Small intestine (tissue), 7 donors: ENCODE measurements at regions not wholly inside any gene's neighbourhood (a gene's known extent, or its start where the extent isn't known, plus 50 kb on each side); places are given as distances from the start of the nearest gene placed in this dataset.

Experiments
- DNase-seq, 2 donors: peaks; one replicate each; pipeline versions ENCODE4 v3.0.0 to v3.0.0-alpha.2; 2013
- FAIRE-seq: peaks from 2 replicates; lab custom pipeline; 2012; peaks lifted over from hg19 to GRCh38; lab: Jason Lieb, UNC
- H3K27ac ChIP-seq, 3 donors: one replicate each; pipeline ENCODE4 v1.5.1; 2013; ENCODE audit warnings: low read length in 2 of 3, mild to moderate bottlenecking in 2 of 3, control low read depth in 1 of 3, inconsistent platforms in 1 of 3, low read depth in 1 of 3, moderate library complexity in 1 of 3
- H3K27me3 ChIP-seq, 3 donors: one replicate each; pipeline ENCODE4 v1.6.1; 2013; ENCODE audit warnings: low read length in 3 of 3, inconsistent platforms in 1 of 3; ENCODE audit not compliant: control insufficient read depth in 3 of 3, insufficient read depth in 3 of 3
- H3K36me3 ChIP-seq, 3 donors: one replicate each; pipeline ENCODE4 v1.6.1; 2013; ENCODE audit warnings: low read length in 3 of 3, inconsistent platforms in 1 of 3, low read depth in 1 of 3, mild to moderate bottlenecking in 1 of 3, moderate library complexity in 1 of 3; ENCODE audit not compliant: control insufficient read depth in 3 of 3, insufficient read depth in 2 of 3
- H3K4me1 ChIP-seq, 3 donors: one replicate each; pipeline ENCODE4 v1.6.1; 2013; ENCODE audit warnings: low read length in 2 of 3, inconsistent platforms in 1 of 3, low read depth in 1 of 3, mild to moderate bottlenecking in 1 of 3, moderate library complexity in 1 of 3; ENCODE audit not compliant: control insufficient read depth in 3 of 3, insufficient read depth in 2 of 3
- H3K4me3 ChIP-seq, 3 donors: one replicate each; pipeline ENCODE4 v1.5.1; 2013; ENCODE audit warnings: low read length in 3 of 3, control low read depth in 1 of 3, inconsistent platforms in 1 of 3, low read depth in 1 of 3, mild to moderate bottlenecking in 1 of 3, moderate library complexity in 1 of 3
- H3K9me3 ChIP-seq, 2 donors: one replicate each; pipeline ENCODE4 v1.6.1; 2013; ENCODE audit warnings: low read depth in 1 of 2, low read length in 1 of 2; ENCODE audit not compliant: control insufficient read depth in 2 of 2, insufficient read depth in 1 of 2
- WGBS, 3 donors: extraction: QIAGEN DNeasy Blood & Tissue Kit; methylation state at CpG; one replicate each; pipeline ENCODE4 v1.1.7; 2013; 5-methylcytosine and 5-hydroxymethylcytosine counted together
- donor health status: healthy with polysubstance abuse.
- donor health status: control.
- donor health status: control.
- donor health status: Bipolar disorder and iron deficiency.
- donor health status: healthy.

- peaks cover 0 to 3% (median 0%) of the 10 kb centered on the region in 3 donors for H3K4me1 ChIP-seq
- peak; percentile 12 to 27 for DNase-seq
- H3K27ac ChIP-seq, result no peak overlapping the region
- no peaks in the 10 kb centered on the region for H3K9me3 ChIP-seq
- H3K36me3 ChIP-seq, result no peaks in the 10 kb centered on the region
- H3K4me3 ChIP-seq, result no peak overlapping the region
- no peak for FAIRE-seq
- no peaks in the 10 kb centered on the region for H3K27me3 ChIP-seq
- WGBS, 3 donors, result 26 to 44% (median 29%) methylated on average over 9 of the region's 9 CpGs
These were observed 839.4 kb downstream of the MAFB start for GRCh38 chr20:39849664-39850063.

GRCh38 chr20:39849171-39849570 lies 839.9 kb downstream of the MAFB start:
- FAIRE-seq (no peak), DNase-seq (no peak)
- H3K4me3 ChIP-seq, result no peak overlapping the region
- H3K9me3 ChIP-seq, result no peaks in the 10 kb centered on the region
- H3K27ac ChIP-seq, result no peak overlapping the region
- H3K36me3 ChIP-seq, result no peaks in the 10 kb centered on the region
- H3K4me1 ChIP-seq, result peaks cover 0 to 3% (median 0%) of the 10 kb centered on the region in 3 donors
- no peaks in the 10 kb centered on the region for H3K27me3 ChIP-seq
- 79 to 90% (median 86%) methylated on average over 5 of the region's 5 CpGs for WGBS, 3 donors

GRCh38 chr20:39839399-39840119 lies 849.5 kb downstream of the MAFB start:
- FAIRE-seq, result no peak
- WGBS, 3 donors, result 49 to 75% (median 52%) methylated on average over 9 of the region's 9 CpGs
- Histone ChIP-seq H3K27ac (no peak overlapping the region), H3K4me1 (no peaks in the 10 kb centered on the region), H3K36me3 (no peaks in the 10 kb centered on the region), H3K9me3 (no peaks in the 10 kb centered on the region), H3K4me3 (no peak overlapping the region), H3K27me3 (no peaks in the 10 kb centered on the region)
- no peak for DNase-seq

- Histone ChIP-seq H3K36me3 (no peaks in the 10 kb centered on the region), H3K27me3 (no peaks in the 10 kb centered on the region), H3K4me3 (no peak overlapping the region), H3K4me1 (no peaks in the 10 kb centered on the region), H3K9me3 (no peaks in the 10 kb centered on the region), H3K27ac (no peak overlapping the region)
- DNase-seq, result no peak
- 76 to 84% (median 84%) methylated on average over 3 of the region's 3 CpGs for WGBS, 3 donors
- FAIRE-seq, result no peak
These were observed 851.5 kb downstream of the MAFB start for GRCh38 chr20:39837561-39837960.

- FAIRE-seq (no peak), DNase-seq (no peak)
- WGBS, 3 donors, result 54 to 83% (median 76%) methylated on average over 7 of the region's 7 CpGs
- no peaks in the 10 kb centered on the region for H3K4me1 ChIP-seq
- no peak overlapping the region for H3K4me3 ChIP-seq
- no peaks in the 10 kb centered on the region for H3K36me3 ChIP-seq
- no peak overlapping the region for H3K27ac ChIP-seq
- H3K27me3 ChIP-seq, result no peaks in the 10 kb centered on the region
- no peaks in the 10 kb centered on the region for H3K9me3 ChIP-seq
These were observed 853.8 kb downstream of the MAFB start for GRCh38 chr20:39835130-39835842.

GRCh38 chr20:39830903-39831302 lies 858.1 kb downstream of the MAFB start:
- 94 to 97% (median 94%) methylated on average over 2 of the region's 2 CpGs for WGBS, 3 donors

GRCh38 chr20:39829661-39830060 lies 859.4 kb downstream of the MAFB start:
- H3K27me3 ChIP-seq, result no peaks in the 10 kb centered on the region
- no peaks in the 10 kb centered on the region for H3K36me3 ChIP-seq
- no peak for FAIRE-seq
- no peak for DNase-seq
- no peaks in the 10 kb centered on the region for H3K4me1 ChIP-seq
- WGBS, 3 donors, result 36 to 63% (median 57%) methylated on average over 3 of the region's 3 CpGs
- H3K9me3 ChIP-seq, result no peaks in the 10 kb centered on the region
- no peak overlapping the region for H3K4me3 ChIP-seq
- H3K27ac ChIP-seq, result no peak overlapping the region

More at GRCh38 chr20:39830903-39831302, 858.1 kb downstream of the MAFB start:
- H3K4me1 ChIP-seq, result no peaks in the 10 kb centered on the region
- no peaks in the 10 kb centered on the region for H3K36me3 ChIP-seq
- no peak overlapping the region for H3K27ac ChIP-seq
- H3K27me3 ChIP-seq, result no peaks in the 10 kb centered on the region
- no peaks in the 10 kb centered on the region for H3K9me3 ChIP-seq
- H3K4me3 ChIP-seq, result no peak overlapping the region
- DNase-seq (no peak), FAIRE-seq (no peak)

GRCh38 chr20:39829256-39829655 lies 859.8 kb downstream of the MAFB start:
- FAIRE-seq, result no peak
- Histone ChIP-seq H3K4me1 (no peaks in the 10 kb centered on the region), H3K36me3 (no peaks in the 10 kb centered on the region), H3K27ac (no peak overlapping the region), H3K9me3 (no peaks in the 10 kb centered on the region), H3K4me3 (no peak overlapping the region), H3K27me3 (no peaks in the 10 kb centered on the region)
- no peak for DNase-seq
- 36 to 39% (median 36%) methylated on average over 3 of the region's 3 CpGs for WGBS, 3 donors
